GM21381 (cell line): ENCODE measurements at regions not wholly inside any gene's neighbourhood (a gene's known extent, or its start where the extent isn't known, plus 50 kb on each side); places are given as distances from the start of the nearest gene placed in this dataset.
A peak's percentile ranks its signal among the peaks of the same experiment; 100 is the strongest.
"Not testable (repeated sequence)": the region's sequence is repeated elsewhere in the genome, so short reads cannot be mapped to it uniquely, and the experiment has no call there.

Experiments
- ATAC-seq: cut with Tn5 transposase; IDR thresholded peaks from one replicate; pipeline ENCODE4 v1.9.1; 2021; ENCODE audit warnings: mild to moderate bottlenecking, moderate library complexity; ENCODE audit not compliant: unreplicated experiment

GRCh38 chr6:76861403-76861802, 601.9 kb downstream of the HTR1B start:
- ATAC-seq, result peak; percentile 74

- no peak for ATAC-seq
Measured at GRCh38 chr6:76856065-76856464, 607.2 kb downstream of the HTR1B start.

- no peak for ATAC-seq
Measured at GRCh38 chr6:76852776-76853175, 610.5 kb downstream of the HTR1B start.

GRCh38 chr6:76849274-76849970, 613.9 kb downstream of the HTR1B start:
- not testable (repeated sequence) for ATAC-seq

- ATAC-seq, result no peak
Measured at GRCh38 chr6:76843054-76843822, 620.1 kb downstream of the HTR1B start.

- ATAC-seq, result no peak
Measured at GRCh38 chr6:76840865-76841264, 622.4 kb downstream of the HTR1B start.

GRCh38 chr6:76840041-76840745, 623.1 kb downstream of the HTR1B start:
- ATAC-seq, result no peak

- ATAC-seq, result no peak
Measured at GRCh38 chr6:76839505-76839904, 623.8 kb downstream of the HTR1B start.

- no peak for ATAC-seq
Measured at GRCh38 chr6:76837564-76837963, 625.7 kb downstream of the HTR1B start.

- no peak for ATAC-seq
Measured at GRCh38 chr6:76835695-76836094, 627.6 kb downstream of the HTR1B start.

- ATAC-seq, result no peak
Measured at GRCh38 chr6:76835293-76835692, 628.0 kb downstream of the HTR1B start.

GRCh38 chr6:76834399-76834798, 628.9 kb downstream of the HTR1B start:
- no peak for ATAC-seq

GRCh38 chr6:76831299-76831698, 632.0 kb downstream of the HTR1B start:
- ATAC-seq, result no peak

GRCh38 chr6:76823578-76823977, 639.7 kb downstream of the HTR1B start:
- not testable (repeated sequence) for ATAC-seq

GRCh38 chr6:76818451-76818850, 644.8 kb downstream of the HTR1B start:
- no peak for ATAC-seq

- ATAC-seq, result no peak
Measured at GRCh38 chr6:76817429-76817828, 645.9 kb downstream of the HTR1B start.

- no peak for ATAC-seq
Measured at GRCh38 chr6:76814496-76815458, 648.5 kb downstream of the HTR1B start.

GRCh38 chr6:76810286-76810685, 653.0 kb downstream of the HTR1B start:
- no peak for ATAC-seq

- no peak for ATAC-seq
Measured at GRCh38 chr6:76803038-76803580, 660.2 kb downstream of the HTR1B start.

- ATAC-seq, result no peak
Measured at GRCh38 chr6:76792394-76792793, 670.9 kb downstream of the HTR1B start.
